HEK293T (cell line): ENCODE measurements at regions not wholly inside any gene's neighbourhood (a gene's known extent, or its start where the extent isn't known, plus 50 kb on each side); places are given as distances from the start of the nearest gene placed in this dataset.

Source experiments
- CTCF ChIA-PET: fragments of 350-600 bp; formaldehyde crosslinking; extraction: SDS; loops from one replicate; lab custom pipeline; 2021; ENCODE audit warnings: antibody characterized with exemption, inconsistent platforms; lab: Yijun Ruan, JAX
- POLR2A ChIA-PET: fragments of 350-600 bp; formaldehyde crosslinking; extraction: SDS; loops from one replicate; lab custom pipeline; 2020; ENCODE audit warnings: antibody characterized with exemption, inconsistent platforms; lab: Yijun Ruan, JAX
- DNase-seq: peaks from one replicate; pipeline ENCODE4 v3.0.0; 2012; ENCODE audit warnings: mixed read lengths; ENCODE audit errors: extremely low spot score
- ARNT ChIP-seq: fragments of 450-650 bp; IDR thresholded peaks from 2 replicates; pipeline ENCODE4 v1.6.1; 2017; ENCODE audit warnings: mild to moderate bottlenecking
- BHLHE40 ChIP-seq: fragments of 450-650 bp; IDR thresholded peaks from 2 replicates; pipeline ENCODE4 v1.6.1; 2016; ENCODE audit warnings: mild to moderate bottlenecking, moderate library complexity, borderline replicate concordance
- CTBP1 ChIP-seq: fragments of 450-650 bp; IDR thresholded peaks from 2 replicates; pipeline ENCODE4 v1.6.1; 2016; ENCODE audit warnings: borderline replicate concordance
- ELF4 ChIP-seq: fragments of 450-650 bp; IDR thresholded peaks from 2 replicates; pipeline ENCODE4 v1.6.1; 2017; ENCODE audit warnings: antibody characterized with exemption
- FOXA1 ChIP-seq: fragments of 450-650 bp; IDR thresholded peaks from 2 replicates; pipeline ENCODE4 v1.6.1; 2016; ENCODE audit warnings: mild to moderate bottlenecking
- FOXK2 ChIP-seq: fragments of 450-650 bp; IDR thresholded peaks from 2 replicates; pipeline ENCODE4 v1.6.1; 2016; ENCODE audit warnings: mild to moderate bottlenecking
- FOXM1 ChIP-seq: fragments of 450-650 bp; IDR thresholded peaks from 2 replicates; pipeline ENCODE4 v1.6.1; 2017; ENCODE audit warnings: mild to moderate bottlenecking, borderline replicate concordance
- HDGF ChIP-seq: fragments of 450-650 bp; IDR thresholded peaks from 2 replicates; pipeline ENCODE4 v1.6.1; 2017; ENCODE audit warnings: antibody characterized with exemption, borderline replicate concordance
- L3MBTL2 ChIP-seq: fragments of 450-650 bp; conservative IDR thresholded peaks from 2 replicates; pipeline ENCODE4 v1.6.1; 2016; ENCODE audit warnings: mild to moderate bottlenecking
- LEF1 ChIP-seq: fragments of 450-650 bp; IDR thresholded peaks from 2 replicates; pipeline ENCODE4 v1.6.1; 2017; ENCODE audit warnings: mild to moderate bottlenecking, borderline replicate concordance
- NFRKB ChIP-seq: fragments of 450-650 bp; IDR thresholded peaks from 2 replicates; pipeline ENCODE4 v1.6.1; 2016; ENCODE audit warnings: mild to moderate bottlenecking, moderate library complexity
- PKNOX1 ChIP-seq: fragments of 450-650 bp; IDR thresholded peaks from 2 replicates; pipeline ENCODE4 v1.6.1; 2016
- SP1 ChIP-seq: fragments of 450-650 bp; IDR thresholded peaks from 2 replicates; pipeline ENCODE4 v1.6.1; 2017
- SUZ12 ChIP-seq: fragments of 450-650 bp; IDR thresholded peaks from 2 replicates; pipeline ENCODE4 v1.6.1; 2016; ENCODE audit warnings: mild to moderate bottlenecking
- TARDBP ChIP-seq: fragments of 450-650 bp; IDR thresholded peaks from 2 replicates; pipeline ENCODE4 v1.6.1; 2016
- ZNF384 ChIP-seq: fragments of 450-650 bp; IDR thresholded peaks from 2 replicates; pipeline ENCODE4 v1.6.1; 2016

- no peak for TF ChIP-seq ZNF384
- TF ChIP-seq FOXK2: no peak
- no peak for TF ChIP-seq ARNT
- no peak for TF ChIP-seq CTBP1
- ChIA-PET CTCF (interaction anchor here (1.6 kb wide), 1 partner anchor 12 kb away, joined by 6 read pairs; no protein-coding TSS in a partner anchor), POLR2A (no interaction called here)
- DNase-seq: no peak
These were observed 92.3 kb upstream of the PAX6 start for GRCh38 chr11:31903225-31904074.

DNA sequence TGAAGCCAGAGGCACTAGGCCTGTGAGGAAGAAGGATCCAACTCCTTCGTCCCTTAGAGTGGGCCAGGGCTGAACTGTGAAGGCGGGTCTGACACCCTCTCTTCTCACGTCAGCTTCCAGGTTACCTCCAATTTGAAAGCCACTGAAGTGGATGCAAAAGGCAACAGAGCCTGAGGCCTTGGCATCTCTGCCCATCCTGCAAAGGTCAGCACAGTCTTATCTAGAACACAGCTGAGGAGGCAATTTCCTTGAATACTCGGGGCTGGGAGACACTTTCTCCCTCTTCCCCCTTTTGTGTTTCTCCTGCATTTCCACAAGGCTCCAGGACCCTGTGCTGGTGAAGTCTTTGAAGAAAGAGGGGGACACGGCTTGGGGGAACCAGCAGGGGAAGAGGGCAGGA, 91.6 kb upstream of the PAX6 start:
- TF ChIP-seq FOXK2 (no peak), CTBP1 (no peak), SUZ12 (no peak), BHLHE40 (no peak), ARNT (no peak), TARDBP (no peak), L3MBTL2 (no peak), FOXM1 (no peak), ZNF384 (no peak), ELF4 (no peak), FOXA1 (no peak), PKNOX1 (no peak), HDGF (no peak), LEF1 (no peak), NFRKB (no peak)
- CTCF ChIA-PET: no interaction called here
- DNase-seq: no peak
- POLR2A ChIA-PET: no interaction called here

DNA sequence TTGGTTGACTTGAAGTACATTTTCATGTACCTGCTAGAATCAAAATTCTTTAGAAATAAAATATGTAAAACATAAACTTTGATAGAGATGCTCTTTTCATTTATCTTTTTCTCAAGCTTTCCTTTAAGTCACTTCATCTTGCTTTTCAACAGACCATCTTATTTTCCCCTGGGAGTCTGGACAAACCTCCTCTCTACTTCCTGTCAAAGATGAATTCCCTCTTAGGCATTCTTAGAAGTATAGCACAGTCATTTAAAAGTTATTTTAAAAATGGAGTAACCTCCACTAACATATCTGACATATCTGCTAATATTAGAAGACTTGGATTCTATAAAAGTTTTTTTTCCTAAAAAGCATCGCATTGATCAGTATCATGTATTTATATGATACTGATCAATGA, 84.8 kb upstream of the PAX6 start:
- ChIA-PET POLR2A (no interaction called here), CTCF (no interaction called here)
- TF ChIP-seq FOXA1 (no peak), ARNT (no peak), SP1 (no peak), L3MBTL2 (no peak), ZNF384 (no peak), TARDBP (no peak), HDGF (no peak), PKNOX1 (no peak), LEF1 (no peak), FOXK2 (no peak), NFRKB (no peak), SUZ12 (no peak), ELF4 (no peak)
- DNase-seq: no peak

GRCh38 chr11:31887180-31887579, 76.1 kb upstream of the PAX6 start:
- CTCF ChIA-PET: interaction anchor here (0.5 to 1.0 kb wide), 2 partner anchors 644 to 662 kb away, joined by 3 read pairs; no protein-coding TSS in a partner anchor
- peak; percentile 49 for DNase-seq
- POLR2A ChIA-PET: no interaction called here
- TF ChIP-seq ELF4 (no peak), ARNT (no peak), BHLHE40 (no peak), L3MBTL2 (no peak), LEF1 (no peak), ZNF384 (no peak)

DNA sequence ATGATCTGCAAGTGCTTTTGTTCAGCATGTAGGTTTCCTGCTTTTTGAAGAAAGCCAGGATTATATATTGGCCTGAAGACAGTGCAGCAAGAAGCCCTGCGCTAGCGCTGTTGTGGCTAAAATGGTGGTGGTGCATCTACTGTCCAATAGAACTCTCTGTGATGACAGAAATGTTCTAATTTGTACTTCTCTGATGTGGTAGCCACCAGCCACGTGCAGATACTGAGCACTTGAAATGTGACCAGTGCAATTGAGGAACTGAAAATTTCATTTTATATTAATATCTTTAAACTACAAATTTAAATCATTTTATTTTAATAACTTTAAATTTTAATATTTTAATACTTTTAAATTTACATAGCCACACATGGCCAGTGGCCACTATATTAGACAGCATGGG, 73.0 kb upstream of the PAX6 start:
- POLR2A ChIA-PET: no interaction called here
- DNase-seq: no peak
- CTCF ChIA-PET: no interaction called here

DNA sequence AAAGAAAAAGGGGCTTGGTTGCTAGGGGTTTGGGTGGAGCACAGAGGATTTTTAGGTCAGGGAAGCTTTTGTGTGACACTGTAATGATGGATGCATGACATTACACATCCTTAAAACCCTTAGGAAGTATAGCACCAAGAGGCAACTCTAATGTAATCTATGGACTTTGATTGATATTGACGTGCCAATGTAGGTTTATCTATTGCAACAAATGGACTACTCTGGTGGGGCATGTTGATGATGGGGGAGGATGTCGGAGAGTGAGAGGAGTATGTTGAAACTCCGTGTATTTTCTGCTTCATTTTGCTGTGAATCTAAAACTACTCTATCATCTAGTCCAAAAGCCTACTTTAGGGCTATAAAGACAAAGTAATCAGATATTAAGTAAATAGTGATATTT, 72.3 kb upstream of the PAX6 start:
- POLR2A ChIA-PET: no interaction called here
- TF ChIP-seq PKNOX1 (no peak), SUZ12 (no peak), BHLHE40 (no peak), ZNF384 (no peak), CTBP1 (no peak), TARDBP (no peak), FOXA1 (no peak), L3MBTL2 (no peak), NFRKB (no peak), HDGF (no peak), ELF4 (no peak), LEF1 (no peak), SP1 (no peak), ARNT (no peak), FOXK2 (no peak), FOXM1 (no peak)
- DNase-seq: no peak
- CTCF ChIA-PET: interaction anchor here (0.5 kb wide), 1 partner anchor 327 kb away, joined by 3 read pairs; no protein-coding TSS in a partner anchor

More for the DNA sequence above, 73.0 kb upstream of the PAX6 start:
- TF ChIP-seq ARNT (no peak), ELF4 (no peak), BHLHE40 (no peak), FOXK2 (no peak), HDGF (no peak)
